Astrocyte (in vitro differentiated cells and primary cell): ENCODE measurements at regions not wholly inside any gene's neighbourhood (a gene's known extent, or its start where the extent isn't known, plus 50 kb on each side); places are given as distances from the start of the nearest gene placed in this dataset.

ENCODE experiments used
- DNase-seq: peaks from one replicate; pipeline ENCODE4 v3.0.0-alpha.2; 2010; ENCODE audit warnings: low read depth
- FAIRE-seq: peaks from 2 replicates; lab custom pipeline; 2011; peaks lifted over from hg19 to GRCh38; lab: Jason Lieb, UNC
- H2AFZ ChIP-seq: 2 replicates; pipeline ENCODE4 v1.6.0; 2012; ENCODE audit warnings: low read depth, low read length, inconsistent platforms
- H3K27ac ChIP-seq: 2 replicates; pipeline ENCODE4 v1.5.1; 2011; ENCODE audit warnings: low read depth, low read length, inconsistent platforms
- H3K27me3 ChIP-seq: 2 replicates; pipeline ENCODE4 v1.6.0; 2011; ENCODE audit warnings: low read length, inconsistent platforms; ENCODE audit not compliant: insufficient read depth
- H3K36me3 ChIP-seq: 2 replicates; pipeline ENCODE4 v1.5.1; 2011; ENCODE audit warnings: low read length, inconsistent platforms; ENCODE audit not compliant: insufficient read depth
- H3K4me1 ChIP-seq: 2 replicates; pipeline ENCODE4 v1.5.1; 2011; ENCODE audit warnings: low read length, inconsistent platforms; ENCODE audit not compliant: insufficient read depth
- H3K4me2 ChIP-seq: 2 replicates; pipeline ENCODE4 v1.6.0; 2012; ENCODE audit warnings: low read length, inconsistent platforms
- H3K4me3 ChIP-seq: 2 replicates; pipeline ENCODE4 v1.5.1; 2011; ENCODE audit warnings: low read depth, mild to moderate bottlenecking, low read length, inconsistent platforms; ENCODE audit not compliant: insufficient read depth
- H3K79me2 ChIP-seq: 2 replicates; pipeline ENCODE4 v1.6.0; 2012; ENCODE audit warnings: mild to moderate bottlenecking, low read length, inconsistent platforms; ENCODE audit not compliant: insufficient read depth
- H3K9ac ChIP-seq: 2 replicates; pipeline ENCODE4 v1.6.0; 2012; ENCODE audit warnings: mild to moderate bottlenecking, low read length, inconsistent platforms
- H3K9me3 ChIP-seq: 2 replicates; pipeline ENCODE4 v1.5.1; 2012; ENCODE audit warnings: low read depth, mild to moderate bottlenecking, low read length, inconsistent platforms; ENCODE audit not compliant: insufficient read depth
- H4K20me1 ChIP-seq: 2 replicates; pipeline ENCODE4 v1.6.0; 2012; ENCODE audit warnings: low read length, inconsistent platforms; ENCODE audit not compliant: insufficient read depth
- H3K27ac Mint-ChIP-seq: one replicate; pipeline ENCODE4 v1.8.0; 2021; ENCODE audit warnings: mild to moderate bottlenecking, mixed read lengths; ENCODE audit not compliant: unreplicated experiment
- H3K27me3 Mint-ChIP-seq: one replicate; pipeline ENCODE4 v1.8.0; 2021; ENCODE audit warnings: low read depth, mixed read lengths; ENCODE audit not compliant: unreplicated experiment
- H3K36me3 Mint-ChIP-seq: one replicate; pipeline ENCODE4 v1.8.0; 2021; ENCODE audit warnings: low read depth, mixed read lengths; ENCODE audit not compliant: unreplicated experiment
- H3K4me1 Mint-ChIP-seq: one replicate; pipeline ENCODE4 v1.8.0; 2021; ENCODE audit warnings: low read depth, mixed read lengths; ENCODE audit not compliant: unreplicated experiment
- H3K4me3 Mint-ChIP-seq: one replicate; pipeline ENCODE4 v1.8.0; 2021; ENCODE audit warnings: mild to moderate bottlenecking, moderate library complexity, mixed read lengths; ENCODE audit not compliant: unreplicated experiment
- H3K9me3 Mint-ChIP-seq: one replicate; pipeline ENCODE4 v1.8.0; 2021; ENCODE audit warnings: mild to moderate bottlenecking, mixed read lengths; ENCODE audit not compliant: unreplicated experiment
- EZH2 ChIP-seq: IDR thresholded peaks from 2 replicates; pipeline ENCODE4 v1.6.1; 2012; ENCODE audit warnings: mild to moderate bottlenecking, low read length, inconsistent platforms; ENCODE audit not compliant: insufficient read depth
- TF ChIP-seq, protein P1 (sequence below): IDR thresholded peaks from 2 replicates; pipeline ENCODE4 v1.5.1; 2011; ENCODE audit warnings: low read depth, mild to moderate bottlenecking, inconsistent platforms, low read length, moderate library complexity; ENCODE audit not compliant: insufficient read depth

DNA sequence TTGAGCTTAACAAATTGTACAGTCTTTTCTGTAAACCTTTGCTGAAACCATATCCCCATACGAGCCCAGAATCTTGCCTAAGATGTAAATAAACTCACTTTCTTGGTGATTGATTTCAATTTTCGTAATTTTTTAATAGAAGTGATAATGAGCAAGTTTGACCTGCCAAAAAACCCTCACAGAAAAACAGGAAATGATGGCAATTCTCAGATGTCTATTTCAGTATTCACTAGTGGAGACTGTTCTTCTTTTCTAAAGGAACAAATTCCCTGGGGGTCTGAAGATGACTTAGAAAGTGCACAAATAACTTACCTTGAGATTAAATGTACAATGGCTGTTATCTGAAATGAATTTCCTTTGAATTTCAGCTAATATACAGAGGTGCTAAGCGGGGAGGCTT is 116.5 kb upstream of the CMC1 start:
- no peak overlapping the region for H2AFZ ChIP-seq
- H3K4me1 Mint-ChIP-seq: no peaks in the 10 kb centered on the region
- H3K27ac ChIP-seq: no peak overlapping the region
- H3K36me3 ChIP-seq: no peaks in the 10 kb centered on the region
- no peak overlapping the region for H3K27ac Mint-ChIP-seq
- peaks cover 4% of the 10 kb centered on the region for H3K27me3 Mint-ChIP-seq
- H3K9ac ChIP-seq: no peak overlapping the region
- DNase-seq: no peak
- no peaks in the 10 kb centered on the region for H3K27me3 ChIP-seq
- no peaks in the 10 kb centered on the region for H3K9me3 Mint-ChIP-seq
- H3K4me3 ChIP-seq: no peak overlapping the region
- no peak overlapping the region for H3K4me3 Mint-ChIP-seq
- no peak overlapping the region for H3K4me2 ChIP-seq
- no peaks in the 10 kb centered on the region for H3K9me3 ChIP-seq
- no peak for FAIRE-seq
- H3K4me1 ChIP-seq: no peaks in the 10 kb centered on the region
- TF ChIP-seq, protein P1, sequence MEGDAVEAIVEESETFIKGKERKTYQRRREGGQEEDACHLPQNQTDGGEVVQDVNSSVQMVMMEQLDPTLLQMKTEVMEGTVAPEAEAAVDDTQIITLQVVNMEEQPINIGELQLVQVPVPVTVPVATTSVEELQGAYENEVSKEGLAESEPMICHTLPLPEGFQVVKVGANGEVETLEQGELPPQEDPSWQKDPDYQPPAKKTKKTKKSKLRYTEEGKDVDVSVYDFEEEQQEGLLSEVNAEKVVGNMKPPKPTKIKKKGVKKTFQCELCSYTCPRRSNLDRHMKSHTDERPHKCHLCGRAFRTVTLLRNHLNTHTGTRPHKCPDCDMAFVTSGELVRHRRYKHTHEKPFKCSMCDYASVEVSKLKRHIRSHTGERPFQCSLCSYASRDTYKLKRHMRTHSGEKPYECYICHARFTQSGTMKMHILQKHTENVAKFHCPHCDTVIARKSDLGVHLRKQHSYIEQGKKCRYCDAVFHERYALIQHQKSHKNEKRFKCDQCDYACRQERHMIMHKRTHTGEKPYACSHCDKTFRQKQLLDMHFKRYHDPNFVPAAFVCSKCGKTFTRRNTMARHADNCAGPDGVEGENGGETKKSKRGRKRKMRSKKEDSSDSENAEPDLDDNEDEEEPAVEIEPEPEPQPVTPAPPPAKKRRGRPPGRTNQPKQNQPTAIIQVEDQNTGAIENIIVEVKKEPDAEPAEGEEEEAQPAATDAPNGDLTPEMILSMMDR: no peak
- TF ChIP-seq EZH2: no peak
- H3K79me2 ChIP-seq: no peaks in the 10 kb centered on the region
- no peaks in the 10 kb centered on the region for H3K36me3 Mint-ChIP-seq
- no peaks in the 10 kb centered on the region for H4K20me1 ChIP-seq

DNA sequence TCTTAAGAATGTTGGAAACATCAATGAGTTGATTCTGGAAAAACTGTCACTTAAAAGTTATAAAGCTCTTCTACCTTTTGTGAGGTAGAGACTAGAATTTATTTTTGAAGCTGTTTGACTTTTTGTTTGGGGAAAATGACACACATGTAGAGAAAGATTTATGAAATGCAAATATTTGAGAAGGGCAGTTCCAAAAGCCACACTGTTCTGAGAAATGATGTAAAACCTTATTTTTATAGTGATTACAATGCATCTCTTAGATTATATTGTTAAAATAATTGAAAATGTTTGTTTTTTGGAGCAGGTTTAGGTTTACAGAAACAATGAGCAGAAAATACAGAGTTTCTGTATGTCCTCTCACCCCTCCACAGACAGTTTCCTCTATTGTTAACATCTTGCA is 116.1 kb upstream of the CMC1 start:
- no peak overlapping the region for H3K9ac ChIP-seq
- H3K9me3 ChIP-seq: no peaks in the 10 kb centered on the region
- no peaks in the 10 kb centered on the region for H3K27me3 ChIP-seq
- H3K4me1 ChIP-seq: no peaks in the 10 kb centered on the region
- peaks cover 4% of the 10 kb centered on the region for H3K27me3 Mint-ChIP-seq
- H3K27ac ChIP-seq: no peak overlapping the region
- no peaks in the 10 kb centered on the region for H3K36me3 ChIP-seq
- H3K79me2 ChIP-seq: no peaks in the 10 kb centered on the region
- H3K4me3 Mint-ChIP-seq: no peak overlapping the region
- no peak overlapping the region for H2AFZ ChIP-seq
- no peak for FAIRE-seq
- H3K4me2 ChIP-seq: no peak overlapping the region
- DNase-seq: no peak
- TF ChIP-seq, protein P1: no peak
- TF ChIP-seq EZH2: no peak
- H3K36me3 Mint-ChIP-seq: no peaks in the 10 kb centered on the region
- no peaks in the 10 kb centered on the region for H4K20me1 ChIP-seq
- H3K4me1 Mint-ChIP-seq: no peaks in the 10 kb centered on the region
- H3K4me3 ChIP-seq: no peak overlapping the region
- no peaks in the 10 kb centered on the region for H3K9me3 Mint-ChIP-seq
- no peak overlapping the region for H3K27ac Mint-ChIP-seq

DNA sequence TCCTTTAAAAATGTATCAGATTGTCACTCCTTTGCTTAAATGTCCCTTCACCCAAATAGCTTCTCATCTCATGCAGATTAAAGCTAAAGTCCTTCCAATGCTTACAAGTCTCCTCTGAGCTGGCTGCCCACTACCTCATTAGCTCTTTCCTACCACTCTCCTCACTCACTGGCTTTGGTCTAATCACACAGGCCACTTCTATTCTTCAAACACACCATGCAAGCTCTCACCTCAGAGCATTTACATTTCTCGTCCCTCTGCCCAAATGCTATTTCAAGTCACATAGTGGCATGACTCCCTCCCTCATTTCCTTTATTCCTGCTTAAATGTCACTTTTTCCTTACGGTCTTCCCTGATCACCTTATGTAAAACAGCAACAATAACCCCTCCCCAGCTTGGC is 110.6 kb upstream of the CMC1 start:
- no peak overlapping the region for H3K4me2 ChIP-seq
- FAIRE-seq: no peak
- Mint-ChIP-seq H3K4me3 (no peak overlapping the region), H3K4me1 (no peaks in the 10 kb centered on the region), H3K36me3 (no peaks in the 10 kb centered on the region), H3K27me3 (peaks cover 4% of the 10 kb centered on the region), H3K9me3 (no peaks in the 10 kb centered on the region), H3K27ac (no peak overlapping the region)
- no peaks in the 10 kb centered on the region for H4K20me1 ChIP-seq
- H3K36me3 ChIP-seq: no peaks in the 10 kb centered on the region
- TF ChIP-seq, protein P1: no peak
- TF ChIP-seq EZH2: no peak
- DNase-seq: no peak
- H3K4me1 ChIP-seq: no peaks in the 10 kb centered on the region
- no peak overlapping the region for H3K9ac ChIP-seq
- H2AFZ ChIP-seq: no peak overlapping the region
- no peaks in the 10 kb centered on the region for H3K27me3 ChIP-seq
- no peak overlapping the region for H3K4me3 ChIP-seq
- H3K27ac ChIP-seq: no peak overlapping the region
- H3K79me2 ChIP-seq: no peaks in the 10 kb centered on the region
- H3K9me3 ChIP-seq: no peaks in the 10 kb centered on the region
